ENCODE measurements at regions not wholly inside any gene's neighbourhood (a gene's known extent, or its start where the extent isn't known, plus 50 kb on each side); places are given as distances from the start of the nearest gene placed in this dataset.

DNA sequence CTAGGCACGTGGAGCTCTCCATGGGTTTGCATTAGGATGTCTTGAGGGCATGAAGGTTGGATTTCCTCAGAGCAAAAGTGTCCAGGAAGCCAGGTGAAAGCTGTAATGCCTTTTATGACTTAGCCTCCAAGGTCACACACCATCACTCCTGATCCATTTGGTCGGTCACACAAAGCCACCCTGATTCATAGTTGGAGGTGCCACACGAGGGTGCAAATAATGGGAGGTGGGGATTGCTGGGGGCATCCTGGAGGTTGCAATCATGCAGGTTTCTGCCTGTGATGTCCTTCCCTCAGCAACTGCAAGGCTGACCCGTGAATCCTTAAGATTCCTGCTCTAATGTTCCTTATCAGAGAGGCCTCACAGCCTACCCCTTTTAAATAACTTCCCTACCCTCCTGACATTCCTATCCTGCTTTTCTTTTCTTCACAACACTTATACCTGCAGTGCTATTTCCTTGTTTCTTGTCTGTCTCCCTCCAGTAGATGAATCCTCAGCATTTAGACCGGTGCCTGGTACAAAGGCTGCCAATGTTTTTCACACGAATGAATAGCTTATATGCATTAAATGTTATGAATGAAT lies 97.1 kb downstream of the LIPG start:
- Histone ChIP-seq H3K4me1 (ENCODE audit: control insufficient read depth in 4 of 4, insufficient read depth in 4 of 4, low read length in 3 of 4) (peaks cover 0 to 2% (median 0%) of the 10 kb centered on the region in 4 donors), H3K27ac (ENCODE audit: low read depth in 1 of 2, low read length in 2 of 2) (no peak overlapping the region), H3K9ac (ENCODE audit: low read depth in 1 of 2, low read length in 2 of 2) (no peak overlapping the region), H3K4me3 (ENCODE audit: low read depth in 1 of 3, low read length in 3 of 3) (no peak overlapping the region), H3K9me3 (ENCODE audit: control insufficient read depth in 4 of 4, low read length in 3 of 4) (no peaks in the 10 kb centered on the region), H3K27me3 (ENCODE audit: control insufficient read depth in 4 of 4, insufficient read depth in 4 of 4, low read length in 3 of 4) (no peaks in the 10 kb centered on the region), H3K36me3 (ENCODE audit: control insufficient read depth in 4 of 4, insufficient read depth in 3 of 4, low read depth in 1 of 4, low read length in 3 of 4) (no peaks in the 10 kb centered on the region)
- WGBS = 84% methylated on average over 6 of the region's 6 CpGs
- no peak for DNase-seq (ENCODE audit: low spot score)
- no peak for TF ChIP-seq ZBTB33 (IDR thresholded peaks at IDR 0.05)
- no peak for TF ChIP-seq RAD21 (IDR thresholded peaks at IDR 0.05)
- TF ChIP-seq, protein P1, sequence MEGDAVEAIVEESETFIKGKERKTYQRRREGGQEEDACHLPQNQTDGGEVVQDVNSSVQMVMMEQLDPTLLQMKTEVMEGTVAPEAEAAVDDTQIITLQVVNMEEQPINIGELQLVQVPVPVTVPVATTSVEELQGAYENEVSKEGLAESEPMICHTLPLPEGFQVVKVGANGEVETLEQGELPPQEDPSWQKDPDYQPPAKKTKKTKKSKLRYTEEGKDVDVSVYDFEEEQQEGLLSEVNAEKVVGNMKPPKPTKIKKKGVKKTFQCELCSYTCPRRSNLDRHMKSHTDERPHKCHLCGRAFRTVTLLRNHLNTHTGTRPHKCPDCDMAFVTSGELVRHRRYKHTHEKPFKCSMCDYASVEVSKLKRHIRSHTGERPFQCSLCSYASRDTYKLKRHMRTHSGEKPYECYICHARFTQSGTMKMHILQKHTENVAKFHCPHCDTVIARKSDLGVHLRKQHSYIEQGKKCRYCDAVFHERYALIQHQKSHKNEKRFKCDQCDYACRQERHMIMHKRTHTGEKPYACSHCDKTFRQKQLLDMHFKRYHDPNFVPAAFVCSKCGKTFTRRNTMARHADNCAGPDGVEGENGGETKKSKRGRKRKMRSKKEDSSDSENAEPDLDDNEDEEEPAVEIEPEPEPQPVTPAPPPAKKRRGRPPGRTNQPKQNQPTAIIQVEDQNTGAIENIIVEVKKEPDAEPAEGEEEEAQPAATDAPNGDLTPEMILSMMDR (IDR thresholded peaks at IDR 0.05; ENCODE audit: low read depth, low read length, missing input control) = no peak
- TF ChIP-seq, protein P2, sequence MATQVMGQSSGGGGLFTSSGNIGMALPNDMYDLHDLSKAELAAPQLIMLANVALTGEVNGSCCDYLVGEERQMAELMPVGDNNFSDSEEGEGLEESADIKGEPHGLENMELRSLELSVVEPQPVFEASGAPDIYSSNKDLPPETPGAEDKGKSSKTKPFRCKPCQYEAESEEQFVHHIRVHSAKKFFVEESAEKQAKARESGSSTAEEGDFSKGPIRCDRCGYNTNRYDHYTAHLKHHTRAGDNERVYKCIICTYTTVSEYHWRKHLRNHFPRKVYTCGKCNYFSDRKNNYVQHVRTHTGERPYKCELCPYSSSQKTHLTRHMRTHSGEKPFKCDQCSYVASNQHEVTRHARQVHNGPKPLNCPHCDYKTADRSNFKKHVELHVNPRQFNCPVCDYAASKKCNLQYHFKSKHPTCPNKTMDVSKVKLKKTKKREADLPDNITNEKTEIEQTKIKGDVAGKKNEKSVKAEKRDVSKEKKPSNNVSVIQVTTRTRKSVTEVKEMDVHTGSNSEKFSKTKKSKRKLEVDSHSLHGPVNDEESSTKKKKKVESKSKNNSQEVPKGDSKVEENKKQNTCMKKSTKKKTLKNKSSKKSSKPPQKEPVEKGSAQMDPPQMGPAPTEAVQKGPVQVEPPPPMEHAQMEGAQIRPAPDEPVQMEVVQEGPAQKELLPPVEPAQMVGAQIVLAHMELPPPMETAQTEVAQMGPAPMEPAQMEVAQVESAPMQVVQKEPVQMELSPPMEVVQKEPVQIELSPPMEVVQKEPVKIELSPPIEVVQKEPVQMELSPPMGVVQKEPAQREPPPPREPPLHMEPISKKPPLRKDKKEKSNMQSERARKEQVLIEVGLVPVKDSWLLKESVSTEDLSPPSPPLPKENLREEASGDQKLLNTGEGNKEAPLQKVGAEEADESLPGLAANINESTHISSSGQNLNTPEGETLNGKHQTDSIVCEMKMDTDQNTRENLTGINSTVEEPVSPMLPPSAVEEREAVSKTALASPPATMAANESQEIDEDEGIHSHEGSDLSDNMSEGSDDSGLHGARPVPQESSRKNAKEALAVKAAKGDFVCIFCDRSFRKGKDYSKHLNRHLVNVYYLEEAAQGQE (IDR thresholded peaks at IDR 0.05) = no peak
- no peak for TF ChIP-seq MAX (IDR thresholded peaks at IDR 0.05)
- no peak for TF ChIP-seq NR2F2 (IDR thresholded peaks at IDR 0.05)
- TF ChIP-seq FOXA1 (IDR thresholded peaks at IDR 0.05) = no peak
- TF ChIP-seq GABPA (IDR thresholded peaks at IDR 0.05 in 1 of 2, conservative IDR thresholded peaks at IDR 0.05 in 1 of 2) = no peak
- TF ChIP-seq TAF1 (conservative IDR thresholded peaks at IDR 0.05) = no peak
- TF ChIP-seq ATF3 (IDR thresholded peaks at IDR 0.05) = no peak
- no peak for TF ChIP-seq HNF4A (conservative IDR thresholded peaks at IDR 0.05)
- no peak for TF ChIP-seq RXRA (IDR thresholded peaks at IDR 0.05)
- TF ChIP-seq EGR1 (IDR thresholded peaks at IDR 0.05; ENCODE audit: low read depth in 2 of 2) = no peak

GRCh38 chr18:49656073-49656692 lies 94.3 kb downstream of the LIPG start:
- Histone ChIP-seq H3K4me1 (ENCODE audit: control insufficient read depth in 4 of 4, insufficient read depth in 4 of 4, low read length in 3 of 4) (peaks cover 2 to 27% (median 12%) of the 10 kb centered on the region in 4 donors), H3K4me3 (ENCODE audit: low read depth in 1 of 3, low read length in 3 of 3) (no peak overlapping the region), H3K9me3 (ENCODE audit: control insufficient read depth in 4 of 4, low read length in 3 of 4) (no peaks in the 10 kb centered on the region), H3K36me3 (ENCODE audit: control insufficient read depth in 4 of 4, insufficient read depth in 3 of 4, low read depth in 1 of 4, low read length in 3 of 4) (no peaks in the 10 kb centered on the region), H3K9ac (ENCODE audit: low read depth in 1 of 2, low read length in 2 of 2) (no peak overlapping the region), H3K27me3 (ENCODE audit: control insufficient read depth in 4 of 4, insufficient read depth in 4 of 4, low read length in 3 of 4) (no peaks in the 10 kb centered on the region), H3K27ac (ENCODE audit: low read depth in 1 of 2, low read length in 2 of 2) (no peak overlapping the region)
- DNase-seq (ENCODE audit: low spot score) = no peak
- TF ChIP-seq GABPA (IDR thresholded peaks at IDR 0.05 in 1 of 2, conservative IDR thresholded peaks at IDR 0.05 in 1 of 2) (no peak), HNF4A (conservative IDR thresholded peaks at IDR 0.05) (no peak), EGR1 (IDR thresholded peaks at IDR 0.05; ENCODE audit: low read depth in 2 of 2) (no peak), JUND (IDR thresholded peaks at IDR 0.05) (no peak), SP1 (IDR thresholded peaks at IDR 0.05) (no peak), RAD21 (IDR thresholded peaks at IDR 0.05) (no peak), ZBTB33 (IDR thresholded peaks at IDR 0.05) (no peak), TAF1 (conservative IDR thresholded peaks at IDR 0.05) (no peak), NR2F2 (IDR thresholded peaks at IDR 0.05) (no peak)
- TF ChIP-seq, protein P2 (IDR thresholded peaks at IDR 0.05) = no peak
- WGBS = 76% methylated on average over 10 of the region's 10 CpGs
